Esophagus (tissue), 2 donors: ENCODE measurements at regions not wholly inside any gene's neighbourhood (a gene's known extent, or its start where the extent isn't known, plus 50 kb on each side); places are given as distances from the start of the nearest gene placed in this dataset.
"Not testable (repeated sequence)": the region's sequence is repeated elsewhere in the genome, so short reads cannot be mapped to it uniquely, and the experiment has no call there.

Experiments
- H3K27ac ChIP-seq, 2 donors: one replicate each; pipeline ENCODE4 v1.5.1; 2013; ENCODE audit warnings: low read depth in 2 of 2, mild to moderate bottlenecking in 2 of 2, inconsistent platforms in 1 of 2, low read length in 1 of 2, moderate library complexity in 1 of 2
- H3K27me3 ChIP-seq, 2 donors: one replicate each; pipeline ENCODE4 v1.6.1; 2013; ENCODE audit warnings: low read length in 2 of 2, control low read depth in 1 of 2, mild to moderate bottlenecking in 1 of 2; ENCODE audit not compliant: insufficient read depth in 2 of 2, control insufficient read depth in 1 of 2
- H3K36me3 ChIP-seq, 2 donors: one replicate each; pipeline ENCODE4 v1.6.1; 2013; ENCODE audit warnings: low read length in 1 of 2; ENCODE audit not compliant: control insufficient read depth in 2 of 2, insufficient read depth in 2 of 2
- H3K4me1 ChIP-seq, 2 donors: one replicate each; pipeline ENCODE4 v1.6.1; 2013; ENCODE audit warnings: low read length in 1 of 2; ENCODE audit not compliant: control insufficient read depth in 2 of 2, insufficient read depth in 2 of 2
- H3K4me3 ChIP-seq, 2 donors: one replicate each; pipeline ENCODE4 v1.5.1; 2013; ENCODE audit warnings: low read length in 2 of 2, mild to moderate bottlenecking in 2 of 2, low read depth in 1 of 2, moderate library complexity in 1 of 2
- H3K9me3 ChIP-seq, 2 donors: one replicate each; pipeline ENCODE4 v1.6.1; 2013; ENCODE audit warnings: mild to moderate bottlenecking in 2 of 2, low read depth in 1 of 2, low read length in 1 of 2, moderate library complexity in 1 of 2; ENCODE audit not compliant: control insufficient read depth in 2 of 2, insufficient read depth in 1 of 2
- WGBS, 2 donors: extraction: QIAGEN DNeasy Blood & Tissue Kit; methylation state at CpG; one replicate each; pipeline ENCODE4 v1.1.7; 2013; 5-methylcytosine and 5-hydroxymethylcytosine counted together
- donor health status: healthy with polysubstance abuse.
- donor health status: Bipolar disorder and iron deficiency.

- Histone ChIP-seq H3K4me3 (no peak overlapping the region), H3K36me3 (peaks cover 0 to 15% of the 10 kb centered on the region in 2 donors), H3K4me1 (no peaks in the 10 kb centered on the region), H3K9me3 (no peaks in the 10 kb centered on the region), H3K27ac (no peak overlapping the region), H3K27me3 (no peaks in the 10 kb centered on the region)
- 90 to 93% methylated on average over 14 of the region's 14 CpGs for WGBS, 2 donors
Observed at GRCh38 chr17:64750891-64751677, 89.0 kb upstream of the SMURF2 start.

DNA sequence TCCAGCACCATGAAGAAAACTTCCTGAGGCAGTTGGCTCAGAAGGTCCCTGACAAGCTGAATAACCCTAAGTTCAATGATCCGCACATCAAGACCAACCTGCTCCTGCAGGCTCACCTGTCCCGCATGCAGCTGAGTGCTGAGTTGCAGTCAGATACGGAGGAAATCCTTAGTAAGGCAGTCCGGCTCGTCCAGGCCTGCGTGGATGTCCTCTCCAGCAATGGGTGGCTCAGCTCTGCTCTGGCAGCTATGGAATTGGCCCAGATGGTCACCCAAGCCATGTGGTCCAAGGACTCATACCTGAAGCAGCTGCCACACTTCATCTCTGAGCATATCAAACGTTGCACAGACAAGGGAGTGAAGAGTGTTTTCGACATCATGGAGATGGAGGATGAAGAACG lies 88.4 kb upstream of the SMURF2 start:
- H3K4me1 ChIP-seq = no peaks in the 10 kb centered on the region
- H3K4me3 ChIP-seq = no peak overlapping the region
- no peaks in the 10 kb centered on the region for H3K27me3 ChIP-seq
- H3K9me3 ChIP-seq = no peaks in the 10 kb centered on the region
- H3K36me3 ChIP-seq = peaks cover 0 to 15% of the 10 kb centered on the region in 2 donors
- 95% methylated on average over 9 of the region's 9 CpGs for WGBS, 2 donors
- no peak overlapping the region for H3K27ac ChIP-seq

GRCh38 chr17:64749306-64749705 lies 87.2 kb upstream of the SMURF2 start:
- no peaks in the 10 kb centered on the region for H3K27me3 ChIP-seq
- WGBS, 2 donors = 94 to 97% methylated on average over 4 of the region's 4 CpGs
- no peak overlapping the region for H3K4me3 ChIP-seq
- peaks cover 0 to 15% of the 10 kb centered on the region in 2 donors for H3K36me3 ChIP-seq
- no peaks in the 10 kb centered on the region for H3K9me3 ChIP-seq
- H3K4me1 ChIP-seq = no peaks in the 10 kb centered on the region
- no peak overlapping the region for H3K27ac ChIP-seq

DNA sequence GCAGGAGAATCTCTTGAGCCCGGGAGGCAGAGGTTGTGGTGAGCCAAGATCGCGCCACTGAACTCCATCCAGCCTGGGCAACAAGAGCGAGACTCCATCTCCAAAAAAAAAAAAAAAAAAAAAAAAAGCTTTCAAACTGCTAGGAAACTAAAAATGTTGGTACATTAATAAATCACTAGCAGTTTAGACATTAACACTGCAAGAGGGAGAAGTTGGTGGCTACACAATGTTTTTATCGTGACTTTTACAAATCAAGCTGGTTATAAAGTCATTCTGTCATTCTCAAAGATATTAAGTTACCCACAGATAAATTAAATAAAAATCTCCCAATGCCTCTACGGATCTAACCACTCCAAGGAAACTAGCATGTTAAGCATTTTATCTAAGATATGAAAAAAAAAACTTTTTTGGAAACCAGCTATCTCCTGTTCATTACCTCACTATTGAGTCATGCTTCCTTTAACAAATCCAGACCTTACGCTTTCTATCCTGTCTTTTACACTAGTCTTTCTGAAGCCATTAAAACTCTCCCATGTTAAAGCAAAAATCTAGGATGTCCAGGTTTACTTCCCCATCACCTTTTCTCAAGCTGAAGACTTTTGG lies 85.9 kb upstream of the SMURF2 start:
- WGBS, 2 donors = 86 to 93% methylated on average over 7 of the region's 7 CpGs
- no peaks in the 10 kb centered on the region for H3K9me3 ChIP-seq
- H3K4me3 ChIP-seq = no peak overlapping the region
- peaks cover 0 to 15% of the 10 kb centered on the region in 2 donors for H3K36me3 ChIP-seq
- no peaks in the 10 kb centered on the region for H3K4me1 ChIP-seq
- H3K27me3 ChIP-seq = no peaks in the 10 kb centered on the region
- no peak overlapping the region for H3K27ac ChIP-seq

DNA sequence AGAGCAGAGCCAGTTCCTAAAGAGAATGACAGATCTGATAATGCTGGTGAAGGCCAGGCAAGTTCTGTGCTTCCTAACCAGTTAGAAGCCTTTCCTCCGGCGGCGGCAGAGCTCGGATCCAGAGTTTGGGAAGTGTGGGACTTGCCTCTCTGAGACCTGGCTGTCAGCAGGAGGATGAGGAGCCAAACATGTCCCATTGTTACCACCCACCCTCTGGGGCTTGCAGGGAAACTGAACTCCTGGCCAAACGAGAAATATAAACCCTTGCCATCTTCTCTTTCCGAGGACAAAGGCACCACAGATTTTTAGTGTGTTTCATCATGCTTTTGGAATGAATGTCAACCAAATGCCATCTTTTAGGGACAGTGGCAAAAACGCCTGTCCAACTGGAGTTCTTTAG lies 80.2 kb upstream of the SMURF2 start:
- H3K4me3 ChIP-seq = no peak overlapping the region
- no peaks in the 10 kb centered on the region for H3K4me1 ChIP-seq
- H3K36me3 ChIP-seq = no peaks in the 10 kb centered on the region
- 67 to 78% methylated on average over 7 of the region's 7 CpGs for WGBS, 2 donors
- peak overlapping the region in 1 of 2 donors; percentile 18 for H3K27ac ChIP-seq
- no peaks in the 10 kb centered on the region for H3K9me3 ChIP-seq
- no peaks in the 10 kb centered on the region for H3K27me3 ChIP-seq

DNA sequence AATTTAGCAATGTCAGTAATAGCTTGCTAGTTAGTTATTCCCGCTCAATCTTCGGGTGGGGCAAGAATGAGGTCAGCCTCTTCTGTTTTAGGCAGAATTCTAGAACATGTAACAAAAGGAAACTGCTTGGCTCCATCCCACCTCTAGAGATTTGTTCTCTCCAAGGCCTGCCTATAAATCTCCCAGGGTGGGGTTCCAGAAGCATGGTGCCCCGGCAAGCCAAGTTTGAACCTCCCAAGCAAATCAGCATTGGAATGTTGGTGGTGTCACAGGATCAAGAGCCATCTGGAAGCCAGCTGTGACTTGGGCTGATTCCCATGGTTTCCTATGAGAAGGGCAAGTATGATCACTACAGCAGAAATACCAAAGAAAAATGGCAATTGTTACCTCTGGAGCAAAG lies 79.8 kb upstream of the SMURF2 start:
- WGBS, 2 donors = 47 to 61% methylated on average over 3 of the region's 3 CpGs
- H3K9me3 ChIP-seq, H3K27me3 ChIP-seq, H3K36me3 ChIP-seq, H3K4me3 ChIP-seq, H3K4me1 ChIP-seq: not testable (repeated sequence)
- H3K27ac ChIP-seq = peak overlapping the region in 1 of 2 donors; percentile 18

GRCh38 chr17:64741038-64741641 lies 79.0 kb upstream of the SMURF2 start:
- Histone ChIP-seq H3K36me3 (no peaks in the 10 kb centered on the region), H3K27ac (peak overlapping the region in 1 of 2 donors; percentile 55), H3K27me3 (no peaks in the 10 kb centered on the region), H3K9me3 (no peaks in the 10 kb centered on the region), H3K4me3 (no peak overlapping the region), H3K4me1 (no peaks in the 10 kb centered on the region)
- 24 to 51% methylated on average over 6 of the region's 6 CpGs for WGBS, 2 donors

- H3K36me3 ChIP-seq = no peaks in the 10 kb centered on the region
- H3K4me1 ChIP-seq = no peaks in the 10 kb centered on the region
- no peak overlapping the region for H3K4me3 ChIP-seq
- no peaks in the 10 kb centered on the region for H3K27me3 ChIP-seq
- WGBS, 2 donors = 64 to 69% methylated on average over 9 of the region's 9 CpGs
- no peaks in the 10 kb centered on the region for H3K9me3 ChIP-seq
- no peak overlapping the region for H3K27ac ChIP-seq
Observed at GRCh38 chr17:64739316-64740058, 77.4 kb upstream of the SMURF2 start.

- Histone ChIP-seq H3K9me3 (no peaks in the 10 kb centered on the region), H3K36me3 (no peaks in the 10 kb centered on the region), H3K4me1 (no peaks in the 10 kb centered on the region), H3K27me3 (no peaks in the 10 kb centered on the region), H3K4me3 (no peak overlapping the region), H3K27ac (no peak overlapping the region)
- WGBS, 2 donors = 61 to 65% methylated on average over 8 of the region's 8 CpGs
Observed at GRCh38 chr17:64736804-64737492, 74.8 kb upstream of the SMURF2 start.
